ENCODE measurements at regions not wholly inside any gene's neighbourhood (a gene's known extent, or its start where the extent isn't known, plus 50 kb on each side); places are given as distances from the start of the nearest gene placed in this dataset.

- TF ChIP-seq FOXM1 (IDR thresholded peaks at IDR 0.05; ENCODE audit: borderline replicate concordance) (no peak), TARDBP (IDR thresholded peaks at IDR 0.05) (no peak), ZNF384 (IDR thresholded peaks at IDR 0.05) (no peak), FOXK2 (IDR thresholded peaks at IDR 0.05) (no peak), NFRKB (IDR thresholded peaks at IDR 0.05) (no peak), FOXA1 (IDR thresholded peaks at IDR 0.05) (no peak), BHLHE40 (IDR thresholded peaks at IDR 0.05; ENCODE audit: borderline replicate concordance) (no peak)
Measured at GRCh38 chr11:21806508-21806907, 386.4 kb upstream of the ANO5 start.

Data from HEK293T (cell line).